DMS 273 (cell line): ENCODE measurements at regions not wholly inside any gene's neighbourhood (a gene's known extent, or its start where the extent isn't known, plus 50 kb on each side); places are given as distances from the start of the nearest gene placed in this dataset.

Experiments
- DNase-seq: peaks from one replicate; lab custom pipeline; 2025; ENCODE audit not compliant: unreplicated experiment; lab: John Stamatoyannopoulos, UW

DNA sequence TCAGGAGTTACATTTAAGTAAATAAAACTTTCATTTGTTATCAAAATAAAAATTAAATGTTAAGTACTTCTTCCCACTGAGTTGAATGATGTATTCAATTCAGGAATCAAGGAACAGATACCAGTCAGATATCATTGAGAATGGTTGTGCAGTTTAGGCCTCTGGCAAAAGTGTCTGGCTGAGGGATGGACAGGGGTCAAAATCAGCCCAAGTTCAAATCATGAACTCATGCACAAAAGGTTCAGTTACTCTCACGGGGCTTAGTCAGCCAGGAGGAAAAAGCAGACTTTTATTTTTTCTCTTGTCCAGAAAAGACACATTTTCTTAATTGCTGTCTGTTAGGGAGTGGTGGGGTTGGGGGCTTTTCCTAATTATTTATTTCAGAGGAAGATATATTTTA lies 166.3 kb downstream of the RASSF9 start:
- DNase-seq, result no peak

DNA sequence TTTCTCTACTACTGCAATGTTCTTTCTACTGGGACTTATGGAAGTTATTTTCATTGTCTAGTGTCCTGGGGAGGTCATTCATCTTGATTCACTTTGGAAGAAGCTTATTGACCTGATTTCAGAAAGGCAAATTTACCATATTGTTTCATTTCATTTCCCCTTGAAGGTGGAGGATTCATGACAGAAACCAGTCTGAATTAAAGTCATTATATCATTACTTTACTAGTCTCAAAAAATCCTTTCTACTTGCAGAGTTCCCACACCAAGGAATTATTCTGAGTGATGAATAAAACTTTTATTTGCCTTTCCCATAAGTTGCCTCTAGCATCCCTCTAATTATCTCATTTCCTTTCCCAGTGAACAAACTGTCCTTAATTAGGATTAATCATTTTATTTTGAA lies 163.8 kb downstream of the RASSF9 start:
- no peak for DNase-seq

DNA sequence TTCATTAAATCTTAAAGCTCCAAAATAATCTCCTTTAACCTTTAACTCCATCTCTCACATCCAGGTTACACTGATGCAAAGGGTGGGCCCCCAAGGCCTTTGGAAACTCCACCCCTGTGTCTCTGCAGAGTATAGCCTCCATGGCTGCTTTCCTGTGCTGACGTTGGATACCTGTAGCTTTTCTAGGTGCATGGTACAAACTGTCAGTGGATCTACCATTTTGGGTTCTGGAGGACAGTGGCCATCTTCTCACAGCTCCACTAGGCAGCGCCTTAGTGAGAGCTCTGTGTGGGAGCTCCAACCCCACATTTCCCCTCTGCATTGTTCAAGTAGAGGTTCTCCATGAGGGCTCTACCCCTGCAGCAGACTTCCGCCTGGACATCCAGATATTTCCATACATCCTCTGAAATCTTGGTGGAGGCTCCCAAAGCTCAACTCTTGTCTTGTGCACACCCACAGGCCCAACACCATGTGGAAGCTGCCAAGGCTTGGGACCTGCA lies 162.2 kb downstream of the RASSF9 start:
- DNase-seq, result no peak

DNA sequence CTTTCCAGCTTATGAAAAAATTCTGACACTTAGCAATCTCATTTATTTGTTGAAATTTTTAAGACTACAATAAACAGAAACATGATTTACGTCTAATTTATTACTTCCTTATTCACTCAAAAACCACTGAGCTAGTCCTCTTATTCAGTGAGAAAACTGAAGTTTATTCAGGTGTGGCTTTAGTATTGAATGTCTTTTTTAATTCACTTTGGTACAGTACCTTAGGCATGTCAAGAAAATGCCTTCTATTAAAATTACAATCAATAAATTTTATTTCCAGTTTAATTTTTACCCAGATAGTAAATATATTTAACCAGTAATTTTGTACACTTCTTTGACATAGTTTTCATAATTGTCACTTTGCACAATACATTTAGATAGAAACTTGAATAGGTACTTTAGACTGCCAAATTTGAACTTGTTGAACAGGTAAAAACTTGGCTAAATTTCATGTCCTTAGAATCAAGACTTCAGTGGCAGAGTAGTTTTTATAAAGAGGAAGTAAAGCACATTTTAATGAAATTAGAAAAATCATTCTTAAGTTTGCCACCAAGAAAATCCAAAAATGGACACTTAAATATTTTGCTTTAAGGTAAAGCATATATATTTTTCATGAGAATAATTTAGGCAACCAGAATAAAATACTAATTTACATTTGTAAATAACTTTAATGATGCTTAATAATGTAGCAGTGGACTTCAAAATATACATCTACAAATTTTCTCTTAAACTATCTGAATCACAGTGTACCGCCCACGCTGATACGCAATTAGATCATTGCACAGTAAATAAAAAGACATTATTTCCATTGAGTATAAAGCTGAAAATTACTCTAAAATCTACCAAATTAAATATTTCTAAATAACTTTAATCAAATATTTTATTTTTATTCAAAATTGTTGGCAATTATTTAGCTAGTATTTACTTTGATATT lies 159.1 kb downstream of the RASSF9 start:
- DNase-seq, result no peak

DNA sequence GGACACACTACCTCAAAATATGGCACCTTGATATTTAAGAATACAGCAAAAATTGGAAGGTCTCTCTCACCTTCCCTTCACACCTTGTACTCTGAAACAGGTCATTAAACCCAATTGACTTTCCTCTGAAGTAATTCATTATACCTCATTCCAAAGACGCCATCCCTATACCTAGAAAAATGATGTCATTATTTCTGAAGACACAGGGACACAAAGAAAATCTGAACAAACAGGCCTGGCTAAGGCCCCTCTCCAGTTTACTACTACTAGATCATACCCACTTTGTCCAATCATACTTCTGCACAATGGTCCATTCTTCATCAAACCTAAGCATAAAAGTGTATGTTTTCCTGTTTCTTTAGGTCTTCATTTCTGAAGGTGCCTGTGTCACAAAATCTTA lies 156.9 kb downstream of the RASSF9 start:
- DNase-seq, result no peak

DNA sequence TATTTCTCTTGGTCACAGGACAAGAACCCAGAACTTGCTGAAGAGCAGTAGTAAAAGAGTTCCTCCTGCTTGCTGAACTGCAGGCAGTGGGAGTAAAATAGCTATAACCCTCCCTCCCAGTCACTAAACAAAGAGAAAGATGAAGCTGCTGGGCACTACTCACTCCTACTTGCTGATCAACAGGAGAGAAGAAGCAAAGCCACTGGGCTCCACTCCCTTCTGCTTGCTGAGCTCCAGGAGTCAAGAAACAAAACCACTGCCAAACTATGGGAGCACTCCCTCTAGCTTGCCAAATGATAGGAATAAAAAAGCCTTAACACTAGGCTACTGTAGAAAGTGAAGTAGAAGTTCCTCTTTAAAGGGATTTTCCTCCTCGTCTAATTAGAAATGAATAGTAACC lies 155.3 kb downstream of the RASSF9 start:
- no peak for DNase-seq

GRCh38 chr12:85681333-85681732 lies 154.9 kb downstream of the RASSF9 start:
- no peak for DNase-seq

DNA sequence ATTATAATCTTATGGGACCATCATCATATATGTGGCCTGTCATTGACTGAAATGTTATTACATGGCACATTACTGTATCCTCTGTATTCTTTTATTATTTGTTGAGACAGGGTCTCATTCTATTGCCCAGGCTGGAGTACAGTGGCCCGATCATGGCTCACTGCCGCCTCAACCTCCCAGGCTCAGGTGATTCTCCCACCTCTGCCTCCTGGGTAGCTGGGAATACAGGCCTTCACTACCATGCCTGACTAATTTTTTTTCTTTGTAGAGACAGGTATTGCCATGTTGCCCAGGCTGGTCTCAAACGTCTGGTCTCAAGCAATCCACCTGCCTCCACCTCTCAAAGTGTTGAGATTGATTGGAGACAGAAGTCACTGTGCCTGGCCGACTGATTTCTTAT lies 153.2 kb downstream of the RASSF9 start:
- no peak for DNase-seq

DNA sequence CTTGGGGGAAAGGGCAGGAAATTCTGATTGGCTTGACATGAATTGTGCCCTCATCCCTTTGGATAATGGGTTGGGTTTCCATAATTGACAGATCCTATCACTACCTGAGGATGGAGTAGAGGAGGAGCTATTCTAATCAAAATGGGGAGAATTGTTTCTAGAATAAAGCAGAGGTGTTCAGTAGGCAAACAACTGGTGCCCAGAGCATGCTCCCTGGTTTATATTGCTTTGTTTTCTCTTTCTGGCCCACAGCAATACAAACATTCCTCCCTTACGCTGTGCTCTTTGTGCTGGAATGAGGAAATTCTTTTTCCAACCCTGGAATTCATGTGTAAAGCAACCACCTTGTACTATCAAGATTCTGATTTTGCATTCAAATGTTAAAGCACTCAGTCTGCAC lies 147.4 kb downstream of the RASSF9 start:
- no peak for DNase-seq

- DNase-seq, result no peak
These were observed 146.1 kb downstream of the RASSF9 start for GRCh38 chr12:85690146-85690545.

- DNase-seq, result no peak
These were observed 143.0 kb downstream of the RASSF9 start for GRCh38 chr12:85693093-85693665.

- peak; percentile 1 for DNase-seq
These were observed 141.0 kb downstream of the RASSF9 start for GRCh38 chr12:85695097-85695715.

GRCh38 chr12:85697003-85697402 lies 139.2 kb downstream of the RASSF9 start:
- no peak for DNase-seq

DNA sequence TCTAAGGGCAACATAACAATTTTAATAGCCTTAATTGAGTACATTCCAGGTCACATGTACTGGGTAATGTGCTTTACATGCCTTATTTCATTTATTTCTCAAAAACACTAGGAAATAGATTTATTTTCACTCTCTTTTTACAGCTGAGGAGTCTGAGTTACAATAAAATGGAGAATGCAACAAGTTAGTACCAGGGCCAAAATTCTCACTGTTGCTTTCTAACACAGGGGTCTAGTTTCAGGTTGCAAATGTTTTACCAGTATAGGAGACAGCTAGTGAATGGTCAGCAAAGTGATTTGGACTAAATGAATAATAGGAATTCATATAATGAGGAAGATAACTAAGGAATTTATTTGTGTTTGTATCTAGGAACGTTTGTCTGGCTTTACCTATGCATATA lies 137.3 kb downstream of the RASSF9 start:
- DNase-seq, result no peak

- DNase-seq, result no peak
These were observed 127.4 kb downstream of the RASSF9 start for GRCh38 chr12:85708775-85709174.

DNA sequence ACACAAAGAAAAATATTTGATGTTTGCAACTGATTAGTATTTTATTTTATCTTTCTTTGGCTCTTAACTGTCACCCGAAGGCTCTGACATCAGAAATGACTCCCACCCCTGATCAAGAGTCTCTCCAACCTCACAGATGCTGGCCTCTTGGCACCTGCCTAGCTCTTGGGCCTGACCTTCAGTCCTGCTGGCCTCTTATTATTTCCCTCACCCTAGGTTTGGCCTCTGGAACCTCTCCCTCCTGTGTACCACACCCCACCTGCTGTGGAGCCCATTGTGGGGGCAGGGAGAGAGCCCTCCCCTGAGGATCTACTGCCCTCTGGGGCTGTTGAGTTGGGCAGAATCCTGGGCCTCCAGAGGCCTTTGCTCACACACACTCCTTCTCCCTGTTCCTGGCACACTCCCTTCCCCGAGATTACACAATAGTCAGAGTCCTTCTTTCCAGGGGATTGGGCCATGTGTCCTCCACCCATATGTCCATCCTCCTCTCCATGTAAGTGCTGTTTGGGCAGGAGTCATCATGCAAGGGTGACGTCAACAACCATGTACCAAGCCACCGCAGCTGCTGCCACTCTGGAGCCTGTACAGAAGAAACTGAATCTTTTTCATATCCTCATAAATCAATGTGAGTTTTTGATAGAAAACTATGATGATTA lies 124.3 kb downstream of the RASSF9 start:
- no peak for DNase-seq

DNA sequence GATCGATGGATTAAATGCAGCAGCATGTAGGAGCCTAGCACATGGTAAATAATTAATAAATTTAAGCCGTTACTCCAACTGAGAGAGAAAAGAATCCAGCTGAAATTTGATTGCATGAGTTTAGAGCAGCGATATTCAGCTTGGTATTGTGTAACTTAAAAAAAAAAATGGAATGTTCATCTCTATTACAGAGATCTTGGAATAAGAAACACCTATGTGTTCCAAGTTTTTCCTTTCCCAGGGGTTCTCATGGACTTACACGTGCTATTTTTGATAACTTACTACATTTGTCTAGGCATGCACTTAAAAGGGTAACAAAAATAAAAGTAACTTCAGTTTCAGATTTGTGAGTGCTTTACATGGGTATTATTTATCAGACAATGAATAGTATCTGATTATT lies 122.8 kb downstream of the RASSF9 start:
- DNase-seq, result no peak

DNA sequence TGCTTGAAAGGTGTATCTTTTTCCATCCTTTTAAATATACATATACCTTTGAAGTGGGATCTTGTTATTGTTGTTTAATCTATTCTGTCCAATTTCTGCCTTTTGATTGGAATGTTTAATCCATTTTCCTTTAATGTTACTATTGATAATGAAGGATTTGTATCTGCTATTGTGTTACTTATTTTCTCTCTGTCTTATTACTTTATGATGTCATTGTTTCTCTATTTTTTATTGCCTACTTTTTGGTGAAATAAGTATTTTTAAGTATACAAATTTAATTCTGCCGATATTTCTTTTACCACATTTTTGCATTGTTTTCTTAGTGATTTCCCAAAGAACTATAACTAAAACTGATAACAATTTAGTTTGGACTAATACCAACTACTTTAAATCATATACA lies 121.8 kb downstream of the RASSF9 start:
- no peak for DNase-seq

- no peak for DNase-seq
These were observed 115.7 kb downstream of the RASSF9 start for GRCh38 chr12:85720308-85721033.

DNA sequence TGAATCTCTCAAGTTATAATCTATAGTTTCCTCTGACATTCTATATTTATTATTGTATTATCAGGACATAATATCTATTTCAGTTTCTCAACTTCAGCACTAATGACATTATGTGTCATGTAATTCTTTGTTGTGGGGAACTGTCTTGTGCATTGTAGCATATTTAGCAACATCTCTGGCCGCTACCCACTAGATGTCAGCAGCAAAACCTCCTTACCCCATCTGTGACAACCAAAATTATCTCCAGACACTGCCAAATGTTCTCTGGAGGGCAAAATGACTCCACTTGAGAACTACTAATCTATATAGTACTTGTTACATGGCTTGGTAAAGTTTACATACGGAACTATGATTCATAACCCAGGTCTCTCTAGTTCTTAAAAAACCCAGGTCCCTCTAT lies 110.2 kb downstream of the RASSF9 start:
- DNase-seq, result peak; percentile 22
